ENCODE measurements at regions not wholly inside any gene's neighbourhood (a gene's known extent, or its start where the extent isn't known, plus 50 kb on each side); places are given as distances from the start of the nearest gene placed in this dataset.

GRCh38 chr2:30046396-30046795 is 100.4 kb upstream of the YPEL5 start:
- no peak for DNase-seq (ENCODE audit: low read depth in 4 of 4, low spot score in 3 of 4)

GRCh38 chr2:30046979-30047378 is 99.8 kb upstream of the YPEL5 start:
- no peak for DNase-seq (ENCODE audit: low read depth in 4 of 4, low spot score in 3 of 4)

DNA sequence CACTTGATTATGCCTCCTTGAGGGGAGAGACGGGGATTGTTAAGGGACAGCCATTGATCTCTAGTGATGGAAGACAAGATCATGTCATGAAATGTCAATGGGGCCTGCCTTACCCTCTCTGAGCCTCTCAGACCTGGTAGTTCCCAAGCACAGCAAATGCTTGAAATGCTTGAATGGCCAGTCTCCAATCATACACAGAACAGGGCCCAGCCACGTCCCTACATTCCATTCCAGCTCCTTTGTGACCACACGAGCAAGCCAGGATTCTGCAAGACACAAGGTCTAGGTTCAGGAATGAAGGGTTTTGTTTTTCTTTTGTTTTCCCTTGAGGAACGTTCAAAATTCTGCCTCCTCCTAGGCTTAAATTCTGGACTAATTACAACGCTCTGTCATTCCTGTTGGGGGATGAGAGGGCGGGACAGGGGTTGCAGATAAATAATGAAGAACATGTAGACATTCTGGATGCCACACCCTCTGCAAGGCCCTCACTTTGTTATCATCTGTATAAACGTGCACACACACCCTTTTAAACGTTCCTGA is 98.1 kb upstream of the YPEL5 start:
- DNase-seq (ENCODE audit: low read depth in 4 of 4, low spot score in 3 of 4): no peak

GRCh38 chr2:30055548-30055947 is 91.3 kb upstream of the YPEL5 start:
- DNase-seq (ENCODE audit: low read depth in 4 of 4, low spot score in 3 of 4): no peak

DNA sequence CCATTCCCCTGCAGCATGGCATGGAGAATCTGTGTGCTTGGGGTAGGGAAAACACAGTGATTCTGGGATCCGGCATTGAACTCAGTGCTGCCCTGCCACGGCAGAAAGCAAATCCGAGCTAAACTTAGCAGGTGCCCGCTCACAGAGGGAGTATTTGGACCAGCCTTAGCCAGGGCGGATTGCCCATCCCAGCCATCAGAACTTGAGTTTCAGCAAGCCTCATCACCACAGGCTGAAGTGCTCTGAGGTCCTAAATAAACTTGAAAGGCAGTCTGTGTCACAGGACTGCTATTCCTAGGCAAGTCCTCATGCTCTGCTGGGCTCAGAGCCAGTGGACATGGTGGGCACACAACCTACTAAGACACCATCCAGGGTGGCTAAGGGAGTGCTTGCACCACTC is 86.2 kb upstream of the YPEL5 start:
- no peak for DNase-seq (ENCODE audit: low read depth in 4 of 4, low spot score in 3 of 4)

GRCh38 chr2:30068067-30068466 is 78.7 kb upstream of the YPEL5 start:
- DNase-seq (ENCODE audit: low read depth in 4 of 4, low spot score in 3 of 4): no peak

DNA sequence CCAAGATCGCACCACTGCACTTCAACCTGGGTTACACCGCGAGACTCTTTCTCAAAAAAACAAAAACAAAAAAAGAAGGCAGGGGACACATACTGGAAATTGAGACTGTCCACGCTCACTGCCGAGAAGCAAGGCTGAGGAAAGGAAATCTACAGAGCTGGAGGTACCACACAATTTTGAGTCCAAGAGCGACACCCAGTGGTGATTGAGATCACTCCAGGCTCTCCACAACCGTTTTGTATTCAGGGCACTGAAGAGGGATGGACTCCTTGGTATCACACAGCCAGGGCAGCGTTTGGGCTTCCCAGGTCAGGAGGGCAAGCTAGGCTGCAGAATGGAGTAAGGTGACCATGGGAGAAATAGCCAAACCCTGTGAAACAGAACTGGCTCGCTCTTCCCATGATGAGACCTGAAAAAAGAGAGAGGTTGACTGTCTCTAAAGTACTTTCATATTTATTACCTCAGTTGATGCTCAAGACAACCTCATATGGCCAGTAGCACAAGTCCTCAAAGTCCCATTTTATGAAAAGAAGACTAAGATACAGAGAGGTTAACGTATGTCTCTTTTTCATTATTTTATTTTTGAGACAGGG is 74.5 kb upstream of the YPEL5 start:
- peak; percentile 56 to 69 (median 62) for DNase-seq (ENCODE audit: low read depth in 4 of 4, low spot score in 3 of 4)

- no peak for DNase-seq (ENCODE audit: low read depth in 4 of 4, low spot score in 3 of 4)
Measured at GRCh38 chr2:30073523-30073922, 73.3 kb upstream of the YPEL5 start.

DNA sequence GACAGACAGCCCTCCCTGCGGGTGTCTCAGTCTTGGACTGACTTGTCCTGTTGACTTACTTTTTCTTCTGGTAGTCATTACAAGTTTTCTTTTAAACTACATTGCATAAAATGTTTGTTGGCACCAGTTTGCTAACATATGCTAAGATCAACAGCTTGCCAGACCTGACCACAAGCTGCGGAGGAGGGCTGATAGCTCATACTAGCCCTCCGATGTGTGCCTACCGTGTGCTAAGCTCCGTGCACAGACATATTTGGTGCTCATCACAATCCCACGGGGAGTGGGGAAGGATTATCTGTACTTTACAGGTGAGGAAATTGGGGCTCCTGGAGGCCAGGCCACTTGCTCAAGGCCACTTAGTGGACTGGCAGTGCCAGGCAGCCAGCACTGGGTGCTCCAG is 72.8 kb upstream of the YPEL5 start:
- no peak for DNase-seq (ENCODE audit: low read depth in 4 of 4, low spot score in 3 of 4)

GRCh38 chr2:30078521-30078920 is 68.3 kb upstream of the YPEL5 start:
- no peak for DNase-seq (ENCODE audit: low read depth in 4 of 4, low spot score in 3 of 4)

GRCh38 chr2:30084915-30085314 is 61.9 kb upstream of the YPEL5 start:
- no peak for DNase-seq (ENCODE audit: low read depth in 4 of 4, low spot score in 3 of 4)

DNA sequence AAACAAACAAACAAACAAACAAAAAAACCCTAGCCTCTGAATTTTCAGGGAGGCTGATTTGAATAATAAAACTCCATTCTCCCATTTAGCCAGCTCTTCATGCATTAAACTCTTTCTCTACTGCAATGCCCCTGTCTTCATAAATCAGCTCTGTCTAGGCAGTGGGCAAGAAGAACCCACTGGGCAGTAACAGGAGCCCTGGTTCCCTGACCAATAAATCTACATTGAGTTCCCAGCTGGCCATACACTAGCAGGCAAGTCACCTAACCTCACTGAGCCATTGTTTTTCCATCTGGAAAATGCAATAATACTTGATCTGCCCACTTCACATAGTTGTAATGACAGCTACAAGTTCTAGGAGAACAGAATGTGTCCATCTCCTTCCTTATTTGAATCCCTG is 57.6 kb upstream of the YPEL5 start:
- DNase-seq (ENCODE audit: low read depth in 4 of 4, low spot score in 3 of 4): peak in 1 of 4 donors; percentile 24

GRCh38 chr2:30095402-30095801 is 51.4 kb upstream of the YPEL5 start:
- DNase-seq (ENCODE audit: low read depth in 4 of 4, low spot score in 3 of 4): no peak

GRCh38 chr2:30096451-30096850 is 50.4 kb upstream of the YPEL5 start:
- no peak for DNase-seq (ENCODE audit: low read depth in 4 of 4, low spot score in 3 of 4)
